NOMO-1 (cell line): ENCODE measurements at regions not wholly inside any gene's neighbourhood (a gene's known extent, or its start where the extent isn't known, plus 50 kb on each side); places are given as distances from the start of the nearest gene placed in this dataset.
"Not testable (repeated sequence)": the region's sequence is repeated elsewhere in the genome, so short reads cannot be mapped to it uniquely, and the experiment has no call there.

Experiments used
- DNase-seq, 2 experiments: peaks; one replicate each; lab custom pipeline; 2025; ENCODE audit not compliant: unreplicated experiment in 2 of 2; lab: John Stamatoyannopoulos, UW

DNA sequence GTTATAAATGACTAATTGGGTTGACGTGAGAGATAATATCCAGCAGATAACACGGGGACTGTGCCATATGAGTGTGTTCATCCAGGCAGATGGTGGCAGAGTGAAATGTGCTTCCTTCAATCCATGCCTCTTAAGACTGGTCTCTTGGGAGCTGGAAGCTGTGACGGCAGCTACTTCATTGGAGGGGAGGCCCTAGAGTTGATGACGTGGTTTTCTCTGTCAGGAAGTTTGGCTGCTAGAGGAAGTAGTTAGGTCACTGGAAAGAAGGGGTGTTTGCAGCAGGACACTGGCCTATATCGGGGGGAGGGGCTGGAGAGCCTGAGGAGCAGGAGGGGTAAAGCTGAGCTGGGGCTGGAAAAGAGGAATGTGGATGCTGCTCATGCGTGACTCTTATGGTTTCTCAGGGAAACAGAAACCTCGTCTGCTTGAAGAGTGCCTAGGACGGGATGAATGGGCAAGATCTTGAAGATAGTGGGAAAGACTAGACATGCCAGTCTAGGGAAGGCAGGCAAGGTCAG is 3051.6 kb downstream of the RPIA start:
- DNase-seq = not testable (repeated sequence)

DNA sequence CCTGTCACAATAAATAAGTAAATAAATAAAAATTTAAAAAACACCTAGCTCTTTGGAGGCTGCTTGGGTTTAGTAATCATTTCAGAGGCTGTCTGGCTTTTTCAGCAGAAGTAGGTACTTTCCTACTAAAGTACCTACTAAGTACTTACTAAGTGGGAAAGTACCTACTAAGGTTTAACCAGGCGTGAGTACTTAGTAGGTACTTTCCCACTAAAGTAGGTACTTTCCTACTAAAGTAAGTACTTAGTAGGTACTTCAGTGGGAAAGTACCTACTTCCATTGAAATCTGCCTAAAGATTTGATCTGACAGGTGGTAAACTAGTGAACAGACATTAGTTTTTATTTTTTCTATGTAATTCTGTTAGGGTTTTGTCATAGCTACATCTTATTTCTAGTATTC is 3052.4 kb downstream of the RPIA start:
- DNase-seq = not testable (repeated sequence)

DNA sequence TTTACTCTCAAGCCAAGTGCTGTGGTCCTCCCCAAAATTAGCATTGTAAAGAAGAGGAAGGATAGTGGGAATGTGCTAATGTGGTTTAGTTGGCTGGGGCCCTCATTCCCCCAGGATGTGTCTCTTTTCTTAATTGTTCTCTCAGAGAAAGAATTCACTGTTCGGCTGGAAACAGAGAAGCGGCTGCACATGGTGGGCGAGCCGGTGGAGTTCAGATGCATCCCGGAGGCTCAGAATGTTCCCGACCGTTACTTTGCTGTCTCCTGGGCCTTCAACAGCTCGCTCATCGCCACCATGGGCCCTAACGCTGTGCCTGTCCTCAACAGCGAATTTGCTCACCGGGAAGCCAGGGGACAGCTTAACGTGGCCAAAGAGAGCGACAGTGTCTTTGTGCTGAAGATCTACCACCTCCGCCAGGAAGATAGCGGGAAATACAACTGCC is 3053.2 kb downstream of the RPIA start:
- DNase-seq = not testable (repeated sequence)

DNA sequence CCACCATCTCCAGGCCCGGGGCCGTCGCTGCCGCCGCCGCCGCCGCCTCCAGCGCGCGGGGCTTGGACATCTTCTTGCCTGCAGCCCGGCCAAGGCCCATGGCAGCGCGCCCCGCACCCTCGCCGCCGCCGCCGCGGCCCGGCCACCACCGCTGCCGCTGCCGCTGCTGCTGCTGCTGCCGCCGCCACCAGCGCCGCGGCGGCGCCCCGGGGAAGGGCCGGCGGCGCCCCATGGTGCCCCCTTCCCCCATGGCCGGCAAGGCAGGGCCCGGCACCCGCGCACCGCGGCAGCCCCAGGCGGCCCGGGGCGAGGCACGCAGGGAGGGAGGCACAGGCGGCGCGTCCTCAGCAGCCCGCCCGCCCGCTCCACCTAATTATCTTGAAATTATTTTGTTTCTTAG is 3057.4 kb downstream of the RPIA start:
- DNase-seq = no peak

DNA sequence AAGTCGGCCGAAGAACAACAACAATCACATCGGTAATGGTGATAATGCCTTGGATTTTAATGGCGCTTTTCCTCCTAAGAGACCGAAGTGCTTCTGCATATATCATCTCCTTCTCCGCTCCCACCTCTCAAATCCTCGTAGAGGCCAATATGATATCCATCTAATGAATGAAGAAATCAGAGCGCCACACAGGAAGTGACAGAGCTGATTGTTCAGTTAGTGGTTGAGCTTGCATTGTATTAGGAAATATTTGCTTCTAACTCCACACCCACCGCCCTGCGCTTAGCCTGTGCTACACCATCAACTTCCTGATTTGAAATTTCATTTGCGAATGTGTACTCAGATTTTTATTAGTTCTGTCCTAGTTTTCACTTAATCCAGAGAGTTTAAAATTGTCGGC is 3058.2 kb downstream of the RPIA start:
- peak; percentile 45 to 74 for DNase-seq

DNA sequence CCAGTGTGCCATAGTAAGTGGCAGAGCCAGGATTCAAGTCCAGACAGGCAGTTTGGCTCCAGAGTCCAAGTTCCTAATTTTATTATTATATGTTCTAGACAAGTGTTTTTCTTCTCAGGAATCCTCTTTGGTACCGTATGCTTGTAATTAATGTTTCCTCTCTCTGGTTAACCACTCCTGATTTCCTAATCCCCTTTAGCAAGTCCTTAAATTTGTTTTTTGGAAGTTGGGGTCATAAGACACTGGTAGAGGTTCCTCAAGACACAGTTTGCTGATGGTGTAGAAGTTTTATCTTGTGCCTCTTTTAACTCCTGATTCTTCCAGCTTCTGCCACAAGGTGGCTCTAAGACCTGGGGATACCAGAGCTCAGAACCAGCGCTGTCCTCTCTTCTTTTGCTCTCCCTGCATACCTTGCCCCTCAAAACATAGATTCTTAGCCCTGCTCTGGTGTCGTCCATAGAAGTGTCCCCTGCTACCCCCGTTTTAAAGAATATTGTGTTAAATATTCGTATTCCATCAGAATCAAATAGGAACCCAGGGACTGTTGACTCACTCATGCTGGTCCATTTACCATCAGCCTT is 3068.0 kb downstream of the RPIA start:
- peak in 1 of 2 experiments; percentile 25 for DNase-seq

DNA sequence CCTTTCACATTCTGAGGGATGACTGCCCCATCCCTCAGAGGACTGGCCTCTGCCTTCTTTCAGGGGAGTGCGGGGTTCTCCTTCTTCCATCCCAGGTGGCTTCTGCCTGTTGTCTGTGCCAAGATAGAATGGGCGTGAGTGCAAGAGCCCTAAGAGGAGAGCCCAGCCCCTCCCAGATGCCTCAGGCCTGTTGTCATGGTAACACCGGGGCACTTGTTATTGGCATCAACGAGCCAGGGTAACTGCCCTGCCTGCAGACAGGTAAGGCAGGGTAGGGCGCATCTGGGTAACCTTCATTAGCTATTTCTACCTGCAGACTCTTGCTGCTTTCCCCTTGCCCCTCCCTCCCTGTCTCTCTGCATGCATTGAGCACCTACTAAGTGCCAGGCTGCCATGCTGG is 3069.2 kb downstream of the RPIA start:
- DNase-seq = not testable (repeated sequence)

DNA sequence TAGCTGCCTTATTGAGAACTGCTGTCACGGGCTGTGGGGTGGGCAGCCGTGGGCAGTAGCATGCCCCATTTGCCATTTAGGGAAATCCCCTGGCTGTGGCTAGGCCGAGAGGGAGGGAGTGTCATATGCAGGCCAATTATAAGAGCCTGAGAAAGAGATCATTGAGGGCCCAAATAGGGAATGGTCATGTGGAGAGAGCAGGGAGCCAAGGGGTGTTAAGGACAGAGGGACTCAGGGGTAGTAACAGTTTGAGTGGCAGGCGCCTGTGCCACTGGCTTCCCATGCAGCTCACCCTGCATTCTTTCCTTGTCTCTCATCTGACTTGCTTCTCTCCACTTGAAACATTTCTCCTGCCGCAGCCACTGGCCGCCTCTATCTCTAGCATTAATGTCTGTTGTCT is 3070.8 kb downstream of the RPIA start:
- DNase-seq = not testable (repeated sequence)

DNA sequence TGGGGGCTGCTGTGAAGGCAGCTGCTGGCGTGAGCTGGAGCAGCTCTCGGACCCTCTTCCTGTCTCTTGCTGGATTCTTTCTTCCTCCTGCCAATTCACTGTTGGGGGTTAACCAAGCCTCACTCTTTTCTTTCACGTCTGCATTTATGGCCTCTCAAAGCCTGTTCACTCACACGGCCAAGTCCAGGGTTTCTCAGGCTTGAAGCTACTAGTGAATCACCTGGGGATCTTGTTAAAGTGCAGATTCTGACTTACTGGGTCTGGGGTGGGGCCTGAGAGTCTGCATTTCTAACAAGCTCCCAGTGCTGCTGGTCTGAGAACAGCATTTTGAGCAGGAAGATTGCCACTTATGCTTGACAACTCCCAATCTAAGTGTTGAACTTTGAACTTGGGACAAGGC is 3072.2 kb downstream of the RPIA start:
- not testable (repeated sequence) for DNase-seq

DNA sequence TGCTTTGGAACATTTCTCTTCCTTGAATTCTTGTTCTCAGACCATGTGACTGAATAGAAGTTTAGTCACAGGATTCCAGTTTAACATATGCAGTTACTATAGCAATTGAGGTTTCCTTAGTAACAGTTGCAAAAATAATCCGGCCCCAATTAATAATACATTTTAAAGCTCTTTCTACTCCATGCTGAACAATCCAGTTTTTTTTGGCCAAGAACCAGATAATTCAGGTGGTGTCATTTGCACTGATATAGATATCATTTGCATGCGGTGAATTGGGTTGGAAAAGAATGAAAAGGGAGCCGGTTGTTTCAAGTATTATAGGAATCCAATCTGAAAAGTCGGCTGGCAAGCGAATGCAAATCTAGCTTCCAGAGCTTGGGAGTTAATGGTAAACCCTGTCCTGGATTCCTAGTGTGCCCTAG is 3073.1 kb downstream of the RPIA start:
- not testable (repeated sequence) for DNase-seq

DNA sequence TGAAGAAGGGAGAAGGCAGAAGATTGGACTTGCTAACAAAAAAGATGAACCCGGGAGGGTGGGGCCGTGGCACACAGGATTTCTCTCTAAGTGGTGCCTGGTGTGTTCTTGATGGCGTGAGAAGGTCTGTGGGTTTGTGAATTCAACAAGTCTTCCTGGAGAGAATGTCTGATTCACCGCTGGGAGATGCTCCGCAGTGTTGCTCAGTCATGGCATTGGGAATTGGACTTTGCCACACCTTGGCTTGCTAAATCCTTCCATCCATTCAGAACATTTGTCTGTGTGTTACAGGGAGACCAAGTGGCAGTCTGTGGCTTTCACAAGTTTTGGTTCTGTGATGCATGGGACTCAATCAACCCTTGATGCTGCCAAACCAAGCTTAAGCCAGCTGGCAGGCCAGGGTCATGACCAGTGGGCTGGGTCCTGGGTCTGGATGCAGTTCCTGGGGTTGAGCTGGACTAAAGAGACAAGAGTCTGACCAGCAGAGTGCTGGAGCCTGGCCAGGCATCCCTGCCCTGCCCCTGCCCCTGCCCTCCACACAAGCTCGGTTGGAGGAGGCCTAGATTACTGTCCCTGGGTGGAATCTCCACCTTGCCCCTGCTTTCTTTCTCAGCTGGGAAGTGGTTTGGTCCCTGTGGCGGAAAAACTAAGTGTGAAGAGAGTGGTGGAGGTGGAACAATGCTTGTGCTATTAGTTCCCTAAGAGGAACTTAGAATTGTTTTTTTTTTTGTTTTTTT is 3073.7 kb downstream of the RPIA start:
- DNase-seq = not testable (repeated sequence)

DNA sequence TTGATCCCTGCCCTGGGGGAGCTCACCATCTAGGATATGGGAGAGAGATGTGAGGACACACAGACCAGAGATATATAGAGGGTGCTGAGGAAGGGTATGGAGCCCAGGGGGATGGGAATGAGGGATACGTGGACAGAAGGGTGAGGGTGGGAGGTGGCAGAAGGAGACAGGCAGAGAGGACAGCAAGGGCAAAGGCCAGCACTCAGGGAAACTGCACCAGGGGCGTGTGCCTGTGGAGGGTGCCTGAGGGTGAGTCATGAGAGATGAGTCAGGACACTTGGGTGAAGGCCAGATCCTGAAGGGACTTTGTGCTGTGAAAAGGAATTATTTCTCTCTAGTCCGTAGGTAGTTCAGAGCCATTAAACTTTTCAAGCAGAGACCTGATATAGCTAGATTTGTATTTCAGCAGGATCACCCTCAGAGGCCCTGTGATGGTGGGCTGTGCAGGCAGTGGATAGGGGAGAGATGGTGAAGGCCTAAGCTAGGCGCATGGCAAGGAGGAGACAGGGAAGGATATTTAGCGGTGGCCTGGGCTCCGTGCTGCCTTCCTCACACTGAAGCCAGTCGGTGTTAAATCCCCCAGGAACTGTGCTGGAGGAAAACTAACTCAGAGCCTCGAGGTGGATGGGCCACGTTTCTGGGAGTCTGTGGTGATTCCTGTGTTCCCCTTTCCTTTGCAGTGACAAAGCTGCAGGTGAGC is 3075.0 kb downstream of the RPIA start:
- peak; percentile 43 to 54 for DNase-seq

DNA sequence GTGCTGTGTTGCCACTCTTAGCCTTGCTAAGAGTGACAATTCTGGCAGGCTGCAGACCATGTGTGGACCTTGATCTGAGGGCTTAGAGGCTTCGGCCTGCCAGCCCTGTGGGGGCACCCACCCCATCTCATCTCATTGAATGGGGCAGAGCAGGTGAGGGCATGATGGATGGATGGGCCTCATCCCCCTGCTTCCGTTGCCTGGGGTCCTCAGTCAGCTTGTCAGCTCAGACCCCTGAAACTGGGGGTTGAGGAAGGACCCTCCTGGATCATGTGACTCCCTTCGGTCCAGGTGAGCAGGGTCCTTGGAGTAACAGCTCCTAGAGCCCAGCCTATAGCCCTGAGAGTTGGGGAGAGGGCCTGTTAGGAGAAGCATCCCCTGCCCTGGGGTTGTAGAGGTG is 3076.8 kb downstream of the RPIA start:
- not testable (repeated sequence) for DNase-seq

DNA sequence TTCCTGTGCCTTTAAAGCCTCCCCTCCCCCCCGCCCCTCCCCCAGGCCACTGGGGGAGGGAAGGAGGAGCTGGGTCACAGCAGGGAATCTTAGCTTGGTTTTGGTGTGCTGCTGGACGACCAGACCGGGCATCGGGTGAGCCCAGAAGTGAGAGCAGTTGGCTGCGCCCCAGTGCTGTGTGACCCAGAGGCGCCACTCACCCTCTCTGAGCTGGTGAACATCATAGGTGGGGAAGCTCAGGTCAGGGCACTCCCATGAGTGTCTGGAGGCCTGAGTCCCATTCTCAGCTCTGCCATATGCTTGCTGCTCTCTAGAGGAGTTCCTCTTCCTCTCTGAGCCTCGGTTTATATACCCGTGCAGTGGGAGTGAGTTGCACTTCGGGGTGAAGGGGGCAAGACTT is 3077.5 kb downstream of the RPIA start:
- not testable (repeated sequence) for DNase-seq

DNA sequence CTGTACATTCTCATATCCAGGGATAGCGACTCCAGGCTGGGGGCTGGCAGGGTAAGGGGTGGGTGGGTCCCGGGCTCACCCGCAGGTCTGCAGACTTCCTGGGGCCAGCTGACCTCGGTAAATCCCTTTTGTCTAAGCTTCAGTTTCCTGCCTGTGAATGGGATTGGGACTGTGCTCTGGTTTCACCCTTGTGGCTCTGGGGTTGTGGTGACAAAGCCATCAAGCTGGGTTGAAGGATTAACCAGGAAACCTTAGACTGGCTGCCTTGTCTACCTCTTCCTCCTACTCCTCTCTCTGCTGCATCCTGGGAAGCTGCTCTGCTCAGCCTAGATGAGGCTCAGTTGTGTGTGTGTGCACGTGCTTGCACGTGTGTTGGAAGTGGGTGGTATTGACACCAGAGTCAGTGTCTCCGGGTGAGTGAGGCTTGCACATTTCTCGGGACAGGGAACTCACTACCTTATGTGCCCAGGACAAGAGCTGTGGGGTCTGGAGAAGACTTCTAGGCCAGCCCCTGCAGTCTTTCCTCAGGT is 3078.6 kb downstream of the RPIA start:
- not testable (repeated sequence) for DNase-seq

DNA sequence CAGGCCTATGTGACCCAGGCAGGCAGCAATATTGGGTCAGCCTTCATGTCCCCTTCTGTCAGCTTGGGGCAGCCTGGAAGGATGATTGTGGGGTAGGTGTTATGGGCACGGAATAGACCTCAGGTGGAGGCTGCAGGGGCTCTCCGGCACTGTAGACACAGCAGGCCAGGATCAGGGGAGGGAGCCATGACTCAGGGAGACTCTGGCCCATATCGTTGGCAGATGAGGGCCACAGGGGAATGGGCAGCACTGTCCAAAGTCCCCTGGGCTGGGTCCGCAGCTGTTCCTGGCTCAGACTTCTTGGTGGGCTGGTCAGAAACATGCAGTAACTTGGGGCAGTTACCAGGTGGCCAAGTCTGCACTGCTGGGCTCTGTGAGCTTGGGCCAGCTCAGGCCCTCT is 3080.1 kb downstream of the RPIA start:
- not testable (repeated sequence) for DNase-seq

DNA sequence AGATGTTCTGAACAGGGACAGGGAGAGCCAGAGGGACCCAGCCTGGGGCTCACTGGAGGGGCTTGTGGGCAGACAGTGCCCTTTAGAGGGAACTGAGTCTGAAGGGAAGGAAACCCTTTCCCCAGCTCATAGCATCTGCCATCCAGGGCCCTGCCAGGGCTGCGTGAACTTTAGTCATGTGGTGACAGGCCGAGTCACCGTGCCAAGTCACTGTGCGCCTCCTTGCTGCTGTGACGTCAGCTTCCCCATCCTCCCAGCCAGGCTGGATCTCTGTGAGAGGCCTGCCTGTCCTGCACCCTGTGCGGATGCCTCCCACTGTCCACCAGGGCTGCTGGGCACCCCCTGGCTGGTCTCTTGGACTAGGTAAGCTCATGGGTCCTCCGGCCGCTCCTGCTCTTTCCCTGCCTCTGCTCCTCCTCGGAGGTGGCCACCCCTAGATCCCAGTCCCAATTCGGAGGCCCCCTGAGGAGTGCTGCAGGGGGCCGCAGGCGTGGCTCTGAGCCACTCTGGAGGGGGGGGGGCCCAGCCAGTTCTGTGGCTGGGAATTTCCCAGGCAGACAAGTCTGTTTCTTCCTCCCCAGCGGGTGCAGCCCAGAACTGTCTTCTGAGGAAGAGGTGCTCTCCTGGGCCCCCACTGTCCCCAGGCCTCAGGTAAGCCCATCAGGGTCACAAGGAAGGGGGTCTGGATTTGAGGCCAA is 3080.9 kb downstream of the RPIA start:
- DNase-seq = not testable (repeated sequence)

DNA sequence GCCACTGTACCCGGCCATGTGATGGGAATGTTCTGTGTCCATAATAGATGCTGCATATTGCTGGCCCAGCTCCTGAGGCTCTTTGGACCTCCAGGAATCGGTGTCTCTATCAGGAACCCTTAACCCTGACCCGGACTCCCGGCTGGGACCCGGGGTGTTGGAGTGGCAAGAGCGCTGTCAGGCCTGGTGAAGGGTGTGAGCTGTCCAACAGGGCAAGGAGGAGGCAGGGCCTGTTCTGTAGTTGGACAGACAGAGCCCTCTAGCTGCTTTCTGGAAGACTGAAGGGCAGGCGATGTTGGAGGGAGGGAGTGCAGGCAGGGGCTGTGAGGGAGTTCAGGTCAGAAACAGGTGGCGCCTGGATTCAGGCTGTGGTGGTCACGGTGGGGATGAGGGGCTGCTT is 3082.3 kb downstream of the RPIA start:
- DNase-seq = not testable (repeated sequence)

DNA sequence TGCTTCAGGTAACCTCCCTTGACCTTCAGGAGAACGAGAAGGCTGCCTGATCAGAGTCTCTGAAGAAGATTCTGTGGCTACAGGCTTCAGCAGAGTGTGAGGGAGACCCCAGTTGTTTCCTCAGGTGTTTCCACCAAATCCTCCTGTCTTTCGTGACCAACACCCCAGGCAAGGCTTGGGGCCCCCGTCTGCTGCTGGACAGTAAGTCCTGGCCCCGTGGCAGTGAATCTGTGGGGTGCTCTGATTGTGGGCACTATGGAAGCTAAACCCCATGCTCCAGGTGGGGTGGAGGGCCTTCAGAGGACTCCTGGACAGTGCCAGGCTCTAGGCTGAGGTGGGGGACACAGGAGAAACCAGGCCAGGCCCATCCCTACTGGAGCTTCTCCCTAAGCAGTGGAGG is 3083.7 kb downstream of the RPIA start:
- not testable (repeated sequence) for DNase-seq

DNA sequence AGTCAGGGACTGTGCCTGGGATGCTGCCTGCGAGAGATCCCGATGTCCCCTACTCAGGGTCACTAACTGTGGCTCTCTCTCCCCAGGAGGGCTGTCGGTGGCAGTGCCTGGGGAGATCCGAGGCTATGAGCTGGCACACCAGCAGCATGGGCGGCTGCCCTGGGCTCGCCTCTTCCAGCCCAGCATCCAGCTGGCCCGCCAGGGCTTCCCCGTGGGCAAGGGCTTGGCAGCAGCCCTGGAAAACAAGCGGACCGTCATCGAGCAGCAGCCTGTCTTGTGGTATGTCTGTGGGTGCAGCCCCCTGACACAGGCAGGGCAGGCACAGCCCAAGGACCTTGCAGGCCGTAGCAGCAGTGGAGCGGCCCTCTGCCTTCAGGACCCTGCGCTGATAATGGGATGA is 3088.9 kb downstream of the RPIA start:
- DNase-seq = not testable (repeated sequence)

DNA sequence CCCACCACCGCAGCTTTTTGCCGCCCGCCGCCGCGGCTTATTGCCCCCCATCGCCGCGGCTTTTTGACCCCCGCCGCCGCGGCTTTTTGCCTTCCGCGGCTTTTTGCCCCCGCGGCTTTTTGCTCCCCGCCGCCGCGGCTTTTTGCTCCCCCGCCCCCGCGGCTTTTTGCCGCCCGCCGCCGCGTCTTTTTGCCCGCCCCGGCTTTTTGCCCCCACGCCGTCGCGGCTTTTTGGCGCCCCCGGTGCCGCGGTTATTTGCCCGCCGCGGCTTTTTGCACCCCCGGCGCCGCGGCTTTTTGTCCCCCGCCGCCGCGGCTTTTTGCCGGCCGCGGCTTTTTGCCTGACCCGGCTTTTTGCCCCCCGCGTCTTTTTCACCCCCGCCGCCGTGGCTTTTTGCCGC is 3061.8 kb upstream of the TEKT4 start:
- DNase-seq = not testable (repeated sequence)
